GM21423 (cell line): ENCODE measurements at regions not wholly inside any gene's neighbourhood (a gene's known extent, or its start where the extent isn't known, plus 50 kb on each side); places are given as distances from the start of the nearest gene placed in this dataset.

Experiments
- ATAC-seq: cut with Tn5 transposase; IDR thresholded peaks from one replicate; pipeline ENCODE4 v1.9.1; 2021; ENCODE audit warnings: mild to moderate bottlenecking, moderate library complexity; ENCODE audit not compliant: unreplicated experiment

- no peak for ATAC-seq
These were observed 67.6 kb downstream of the COX18 start for GRCh38 chr4:73001885-73002284.

DNA sequence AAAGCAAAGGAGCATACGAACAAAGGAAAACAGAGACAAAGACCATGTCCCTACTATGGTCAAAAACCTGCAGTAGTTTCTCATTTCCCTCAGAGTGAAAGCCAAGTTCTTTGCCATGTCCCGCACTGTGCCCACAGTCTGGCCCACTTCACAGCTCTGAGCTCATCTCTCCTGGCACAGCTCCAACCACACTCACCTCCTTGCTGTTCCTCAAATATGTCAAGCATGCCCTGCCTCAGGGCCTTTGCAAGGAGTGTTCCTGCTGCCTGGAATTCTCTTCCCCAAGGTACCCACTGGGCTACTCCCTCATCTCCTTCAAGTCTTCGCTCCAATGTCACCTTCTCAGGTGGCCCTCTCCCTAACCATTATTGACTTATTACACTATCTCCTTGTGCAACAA lies 72.1 kb downstream of the COX18 start:
- no peak for ATAC-seq

GRCh38 chr4:72994670-72995069 lies 74.8 kb downstream of the COX18 start:
- ATAC-seq = no peak

DNA sequence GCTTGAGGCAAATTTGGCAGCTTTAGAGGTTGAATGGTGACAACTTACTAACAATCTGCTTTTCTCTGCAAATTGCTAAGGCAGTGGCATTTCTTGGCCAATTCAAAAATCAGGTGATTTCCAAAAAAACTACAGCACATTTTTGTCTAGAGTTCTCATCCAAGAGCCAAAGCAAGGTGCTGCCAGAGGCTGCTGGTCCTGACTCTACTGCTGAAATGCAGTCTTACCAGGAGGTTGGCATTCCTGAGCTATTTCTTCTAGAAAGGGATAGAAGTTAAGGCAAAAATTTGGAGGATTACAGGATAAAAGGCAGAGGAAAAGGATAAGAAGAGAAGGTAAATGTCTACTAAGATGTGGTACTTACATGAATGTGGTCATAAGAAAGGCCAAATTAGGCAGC lies 75.6 kb downstream of the COX18 start:
- ATAC-seq = no peak

GRCh38 chr4:72991873-72992272 lies 77.6 kb downstream of the COX18 start:
- no peak for ATAC-seq

DNA sequence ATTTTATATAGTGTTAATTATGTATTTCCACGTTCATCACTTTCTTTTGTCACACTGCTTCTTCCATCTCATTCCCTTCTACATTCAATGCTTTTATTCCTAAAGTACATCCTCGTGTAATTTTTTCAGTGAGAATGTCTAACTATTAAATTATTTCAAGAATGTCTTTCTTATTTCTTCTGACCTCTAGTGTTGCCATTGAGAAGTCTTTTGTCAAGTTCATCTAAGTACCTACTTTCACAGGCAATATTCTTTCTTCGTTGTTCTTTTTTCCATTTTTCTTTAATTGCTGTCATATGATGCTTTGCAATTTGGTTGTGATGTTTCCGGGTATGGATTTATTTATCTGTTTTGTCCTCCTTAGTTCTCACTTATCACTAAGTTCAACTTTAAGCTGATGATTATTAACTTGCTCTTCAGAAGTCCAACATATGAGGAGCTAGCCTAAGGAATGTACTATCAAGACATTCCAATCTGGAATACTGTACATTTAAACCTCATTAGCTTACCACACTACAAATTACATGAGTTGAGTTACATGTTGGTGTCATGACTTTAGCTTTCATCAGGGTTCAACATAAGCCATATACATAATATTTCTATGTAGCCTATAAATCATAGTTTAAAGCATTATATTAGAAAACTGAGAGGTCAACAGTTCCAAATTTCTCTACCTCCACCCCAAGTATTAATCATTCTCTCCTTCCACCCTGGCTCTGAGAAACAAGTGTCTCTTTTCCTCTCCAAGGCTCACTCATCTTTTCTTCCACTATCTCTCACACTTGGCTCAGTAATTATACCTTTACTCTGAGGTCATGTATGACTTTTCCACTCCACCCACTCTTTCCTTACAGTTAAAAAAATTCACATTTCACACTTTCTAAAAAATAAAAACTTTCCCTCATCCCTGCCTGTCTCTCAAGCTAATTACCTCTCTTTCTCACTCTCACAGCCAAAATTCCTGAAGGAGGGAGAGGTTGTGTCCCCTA lies 81.5 kb downstream of the COX18 start:
- no peak for ATAC-seq

DNA sequence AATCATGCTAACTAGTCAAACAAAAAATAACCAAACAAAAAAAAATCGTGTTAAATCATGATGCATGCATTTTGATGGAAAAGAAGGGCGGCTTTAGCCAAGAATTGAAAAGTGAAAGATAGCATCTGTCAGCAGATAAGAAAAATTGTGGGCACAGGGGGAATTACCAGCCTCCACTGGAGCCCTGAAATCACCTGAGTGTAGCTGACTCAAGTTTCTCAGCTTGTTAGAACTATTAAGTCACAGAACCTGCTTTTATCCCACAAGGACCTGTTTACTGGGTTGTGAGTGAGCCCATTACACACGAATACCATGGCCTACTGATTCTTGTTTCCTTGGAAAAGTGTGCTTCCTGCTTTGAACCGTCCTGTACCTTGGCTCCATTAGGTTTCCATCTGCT lies 85.2 kb downstream of the COX18 start:
- ATAC-seq = no peak

GRCh38 chr4:72983709-72984108 lies 85.8 kb downstream of the COX18 start:
- ATAC-seq = no peak

- no peak for ATAC-seq
These were observed 91.5 kb downstream of the COX18 start for GRCh38 chr4:72977936-72978485.

GRCh38 chr4:72975488-72975784 lies 94.1 kb downstream of the COX18 start:
- ATAC-seq = no peak

DNA sequence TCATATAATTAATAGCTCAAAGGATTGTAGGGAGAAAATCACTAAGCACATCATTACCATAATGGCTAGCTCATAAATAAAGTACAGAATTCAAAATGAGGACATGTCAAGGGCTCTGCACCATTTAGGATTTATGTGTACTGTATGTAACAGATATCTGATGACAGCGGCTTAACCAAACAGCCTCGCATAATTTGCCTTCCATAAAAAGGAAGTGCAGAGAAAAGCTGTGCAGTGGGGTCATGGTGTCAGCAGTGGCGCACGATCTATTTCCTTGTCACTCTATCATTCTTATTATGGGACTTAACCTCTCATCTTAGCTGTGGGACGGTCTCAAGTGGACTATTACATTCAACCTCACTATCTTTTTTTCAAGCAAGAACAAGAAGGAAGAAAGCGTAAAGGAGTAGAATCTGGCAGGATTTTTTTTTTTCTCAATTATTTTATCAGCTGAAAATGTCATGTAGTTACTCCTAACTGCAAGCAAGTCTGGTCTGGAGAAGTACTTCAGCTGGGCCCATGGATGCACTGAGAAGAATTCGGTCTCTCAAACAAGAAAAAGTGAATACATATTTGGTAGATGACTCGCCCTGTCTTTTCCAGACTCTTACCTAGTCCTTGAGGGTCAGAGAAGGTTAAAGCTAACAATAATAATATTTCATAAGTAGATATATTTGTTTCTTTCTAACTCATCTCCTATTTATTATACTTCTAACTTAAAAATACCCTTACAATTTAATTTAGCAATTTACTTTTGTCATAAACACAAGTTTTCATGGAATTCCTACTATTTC lies 94.6 kb downstream of the COX18 start:
- ATAC-seq = no peak

DNA sequence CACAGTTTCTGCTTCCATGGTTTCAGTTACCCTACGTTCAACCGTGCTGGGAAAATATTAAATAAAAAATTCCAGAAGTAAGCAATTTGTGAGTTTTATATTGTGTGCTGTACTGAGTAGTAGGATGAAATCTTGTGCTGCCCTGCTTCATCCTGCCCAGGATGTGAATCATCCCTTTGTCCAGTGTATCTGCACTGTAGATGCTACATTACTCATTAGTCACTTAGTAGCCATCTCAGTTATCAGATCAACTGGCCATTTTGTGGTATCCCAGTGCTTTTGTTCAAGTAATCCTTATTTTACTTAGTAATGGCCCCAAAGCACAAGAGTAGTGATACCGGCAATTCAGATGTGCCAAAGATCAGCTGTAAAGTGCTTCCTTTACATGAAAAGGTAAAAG lies 97.9 kb downstream of the COX18 start:
- ATAC-seq = no peak

DNA sequence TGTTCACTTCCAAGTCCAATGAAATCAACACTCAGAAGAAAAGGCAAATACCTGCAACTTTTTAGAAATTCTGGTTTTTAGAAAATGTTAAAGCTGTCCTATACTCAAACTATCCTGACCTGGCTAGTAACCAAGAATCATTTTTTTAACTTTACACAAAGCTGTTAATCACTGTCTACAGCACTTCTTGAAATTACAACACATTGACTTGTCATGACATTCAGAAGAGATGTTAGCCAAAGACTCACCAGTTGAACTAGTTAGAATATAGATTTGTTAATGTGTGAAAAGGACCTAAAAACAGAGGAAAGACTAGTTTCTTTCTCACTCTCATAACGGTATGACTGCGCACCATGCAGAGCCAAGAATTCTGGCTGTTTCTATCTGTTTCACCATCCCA lies 98.8 kb downstream of the COX18 start:
- no peak for ATAC-seq

GRCh38 chr4:72969976-72970375 lies 99.5 kb downstream of the COX18 start:
- ATAC-seq = no peak

DNA sequence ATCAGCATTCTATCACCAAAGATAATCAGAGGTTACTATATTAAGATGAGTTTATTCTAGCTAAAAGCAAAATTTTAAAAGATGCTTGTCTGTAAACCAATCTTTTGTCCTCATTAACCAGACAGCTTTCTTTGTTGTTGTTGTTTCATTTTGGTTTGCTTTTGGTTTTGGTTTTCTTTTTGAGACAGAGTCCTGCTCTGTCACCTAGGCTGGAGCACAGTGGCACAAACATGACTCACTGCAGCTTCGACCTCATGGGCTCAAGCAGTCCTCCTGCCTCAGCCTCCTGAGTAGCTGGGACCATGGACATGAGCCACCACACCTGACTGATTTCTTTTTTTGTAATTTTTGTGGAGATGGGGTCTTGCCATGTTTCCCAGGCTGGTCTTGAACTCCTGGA lies 102.9 kb downstream of the COX18 start:
- ATAC-seq = no peak

GRCh38 chr4:72959411-72959810 lies 110.1 kb downstream of the COX18 start:
- no peak for ATAC-seq

- ATAC-seq = no peak
These were observed 114.7 kb downstream of the COX18 start for GRCh38 chr4:72954811-72955210.

- ATAC-seq = no peak
These were observed 115.9 kb downstream of the COX18 start for GRCh38 chr4:72953571-72953970.

- ATAC-seq = no peak
These were observed 117.9 kb downstream of the COX18 start for GRCh38 chr4:72951628-72952027.

DNA sequence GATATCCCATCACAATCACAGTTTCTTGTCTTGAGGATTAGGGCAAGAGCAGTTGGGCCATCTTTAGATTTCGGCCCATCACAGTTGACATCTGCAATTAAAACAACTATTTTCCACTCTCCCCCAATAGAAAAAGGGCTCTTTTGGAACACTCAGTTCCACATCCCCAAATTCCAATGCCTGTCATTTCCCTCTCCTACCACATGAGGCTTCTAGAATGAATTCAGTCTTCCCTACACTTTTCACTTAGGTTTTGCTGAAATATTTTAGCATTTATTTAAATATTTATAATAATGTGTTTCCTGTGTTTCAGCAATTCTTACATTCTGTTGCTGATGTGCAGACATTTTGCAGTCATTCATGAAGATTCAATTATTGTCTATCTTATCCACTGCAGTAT lies 118.4 kb downstream of the COX18 start:
- ATAC-seq = no peak

- ATAC-seq = no peak
These were observed 121.4 kb downstream of the COX18 start for GRCh38 chr4:72948080-72948479.
